Neural progenitor cell (in vitro differentiated cells): ENCODE measurements at regions not wholly inside any gene's neighbourhood (a gene's known extent, or its start where the extent isn't known, plus 50 kb on each side); places are given as distances from the start of the nearest gene placed in this dataset.

Source experiments
- DNase-seq: peaks from one replicate; pipeline ENCODE4 v3.0.0-alpha.2; 2016; ENCODE audit warnings: low spot score
- H2AFZ ChIP-seq: fragments of 200-600 bp; sonication (generic); replicated peaks from 2 replicates; pipeline ENCODE4 v1.6.1; 2016; ENCODE audit warnings: antibody characterized with exemption
- H3F3A ChIP-seq: fragments of 200-600 bp; sonication (generic); 2 replicates; pipeline ENCODE4 v1.6.1; 2016; ENCODE audit warnings: antibody characterized with exemption, low read depth
- H3K27ac ChIP-seq: fragments of 200-600 bp; sonication (generic); 2 replicates; pipeline ENCODE4 v1.5.1; 2016; ENCODE audit warnings: mild to moderate bottlenecking
- H3K27me3 ChIP-seq: fragments of 200-600 bp; sonication (generic); 2 replicates; pipeline ENCODE4 v1.6.1; 2016; ENCODE audit warnings: mild to moderate bottlenecking, moderate library complexity
- H3K36me3 ChIP-seq: fragments of 200-600 bp; sonication (generic); 2 replicates; pipeline ENCODE4 v1.5.1; 2016
- H3K4me1 ChIP-seq: fragments of 200-600 bp; sonication (generic); 2 replicates; pipeline ENCODE4 v1.6.1; 2016; ENCODE audit warnings: mixed run types
- H3K4me2 ChIP-seq: fragments of 200-600 bp; sonication (generic); 2 replicates; pipeline ENCODE4 v1.6.1; 2016
- H3K4me3 ChIP-seq: fragments of 200-600 bp; sonication (generic); 2 replicates; pipeline ENCODE4 v1.5.1; 2016
- H3K79me2 ChIP-seq: fragments of 200-600 bp; sonication (generic); 2 replicates; pipeline ENCODE4 v1.6.1; 2016; ENCODE audit warnings: low read depth
- H3K9ac ChIP-seq: fragments of 200-600 bp; sonication (generic); 2 replicates; pipeline ENCODE4 v1.6.1; 2016
- H3K9me3 ChIP-seq: fragments of 200-600 bp; sonication (generic); 2 replicates; pipeline ENCODE4 v1.5.1; 2016; ENCODE audit warnings: low read depth
- H4K20me1 ChIP-seq: fragments of 200-600 bp; sonication (generic); 2 replicates; pipeline ENCODE4 v1.6.1; 2016; ENCODE audit warnings: low read depth
- H3K27ac Mint-ChIP-seq: 3 replicates; pipeline ENCODE4 v1.8.0; 2021; ENCODE audit warnings: mixed read lengths
- H3K27me3 Mint-ChIP-seq: 2 replicates; pipeline ENCODE4 v1.8.0; 2022; ENCODE audit warnings: low read depth, mild to moderate bottlenecking, inconsistent platforms, moderate library complexity, mixed read lengths; ENCODE audit not compliant: insufficient read depth
- H3K36me3 Mint-ChIP-seq: 3 replicates; pipeline ENCODE4 v1.8.0; 2021; ENCODE audit warnings: mixed read lengths
- H3K4me1 Mint-ChIP-seq: 3 replicates; pipeline ENCODE4 v1.8.0; 2021; ENCODE audit warnings: mixed read lengths
- H3K4me3 Mint-ChIP-seq: 3 replicates; pipeline ENCODE4 v1.8.0; 2021; ENCODE audit warnings: mild to moderate bottlenecking, moderate library complexity, mixed read lengths
- H3K9me3 Mint-ChIP-seq: 3 replicates; pipeline ENCODE4 v1.8.0; 2020; ENCODE audit warnings: mixed read lengths
- EZH2 ChIP-seq: fragments of 200-600 bp; sonication (generic); IDR thresholded peaks from 2 replicates; pipeline ENCODE4 v1.6.1; 2017; ENCODE audit warnings: antibody characterized with exemption, mild to moderate bottlenecking, moderate library complexity
- EZH2phosphoT487 ChIP-seq: fragments of 200-600 bp; sonication (generic); IDR thresholded peaks from 2 replicates; pipeline ENCODE4 v1.6.1; 2017; ENCODE audit warnings: antibody characterized with exemption
- TF ChIP-seq, protein P1 (sequence below): fragments of 200-600 bp; sonication (generic); IDR thresholded peaks from 2 replicates; pipeline ENCODE4 v1.5.1; 2017; ENCODE audit warnings: antibody characterized with exemption, mild to moderate bottlenecking

DNA sequence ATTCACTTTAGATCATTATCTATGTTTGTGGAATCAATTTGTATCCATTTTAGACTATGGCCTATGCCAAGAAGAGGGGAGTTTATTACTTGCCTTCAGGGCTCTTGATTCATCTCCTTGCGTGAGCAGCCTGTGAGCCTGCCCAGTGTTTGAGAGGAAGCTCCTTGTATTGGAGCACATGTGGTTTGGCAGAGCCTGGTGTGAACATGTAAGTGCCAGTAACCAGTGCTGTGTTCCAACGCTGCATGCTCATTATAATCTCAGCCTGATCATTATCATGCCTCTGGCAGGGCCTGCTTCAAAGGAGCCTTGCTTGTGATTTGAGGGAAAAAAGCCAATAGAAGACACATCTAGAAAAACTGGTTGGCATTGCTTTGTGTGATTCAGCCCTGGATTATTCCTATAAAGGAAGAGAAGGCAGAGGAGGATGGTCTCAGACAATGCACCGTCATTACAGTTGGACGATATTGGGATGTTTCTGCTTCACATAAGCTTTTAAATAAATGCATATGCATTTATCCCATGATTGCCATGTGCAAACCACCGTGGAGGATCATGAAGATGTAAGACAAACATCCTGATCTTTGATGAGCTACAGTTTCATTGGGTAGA lies 203.4 kb upstream of the AHR start:
- Mint-ChIP-seq H3K27ac (no peak overlapping the region), H3K9me3 (no peaks in the 10 kb centered on the region), H3K27me3 (no peaks in the 10 kb centered on the region), H3K4me1 (peaks cover under 1% of the 10 kb centered on the region), H3K36me3 (no peaks in the 10 kb centered on the region), H3K4me3 (no peak overlapping the region)
- no peak overlapping the region for H3K9ac ChIP-seq
- no peaks in the 10 kb centered on the region for H3K36me3 ChIP-seq
- no peak overlapping the region for H2AFZ ChIP-seq
- no peaks in the 10 kb centered on the region for H3K79me2 ChIP-seq
- DNase-seq: no peak
- no peak overlapping the region for H3K4me3 ChIP-seq
- no peaks in the 10 kb centered on the region for H3F3A ChIP-seq
- H3K9me3 ChIP-seq: no peaks in the 10 kb centered on the region
- no peaks in the 10 kb centered on the region for H3K4me1 ChIP-seq
- no peaks in the 10 kb centered on the region for H4K20me1 ChIP-seq
- H3K27ac ChIP-seq: no peak overlapping the region
- no peaks in the 10 kb centered on the region for H3K27me3 ChIP-seq
- TF ChIP-seq EZH2phosphoT487 (no peak), EZH2 (no peak)
- TF ChIP-seq, protein P1, sequence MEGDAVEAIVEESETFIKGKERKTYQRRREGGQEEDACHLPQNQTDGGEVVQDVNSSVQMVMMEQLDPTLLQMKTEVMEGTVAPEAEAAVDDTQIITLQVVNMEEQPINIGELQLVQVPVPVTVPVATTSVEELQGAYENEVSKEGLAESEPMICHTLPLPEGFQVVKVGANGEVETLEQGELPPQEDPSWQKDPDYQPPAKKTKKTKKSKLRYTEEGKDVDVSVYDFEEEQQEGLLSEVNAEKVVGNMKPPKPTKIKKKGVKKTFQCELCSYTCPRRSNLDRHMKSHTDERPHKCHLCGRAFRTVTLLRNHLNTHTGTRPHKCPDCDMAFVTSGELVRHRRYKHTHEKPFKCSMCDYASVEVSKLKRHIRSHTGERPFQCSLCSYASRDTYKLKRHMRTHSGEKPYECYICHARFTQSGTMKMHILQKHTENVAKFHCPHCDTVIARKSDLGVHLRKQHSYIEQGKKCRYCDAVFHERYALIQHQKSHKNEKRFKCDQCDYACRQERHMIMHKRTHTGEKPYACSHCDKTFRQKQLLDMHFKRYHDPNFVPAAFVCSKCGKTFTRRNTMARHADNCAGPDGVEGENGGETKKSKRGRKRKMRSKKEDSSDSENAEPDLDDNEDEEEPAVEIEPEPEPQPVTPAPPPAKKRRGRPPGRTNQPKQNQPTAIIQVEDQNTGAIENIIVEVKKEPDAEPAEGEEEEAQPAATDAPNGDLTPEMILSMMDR: no peak
- no peak overlapping the region for H3K4me2 ChIP-seq

DNA sequence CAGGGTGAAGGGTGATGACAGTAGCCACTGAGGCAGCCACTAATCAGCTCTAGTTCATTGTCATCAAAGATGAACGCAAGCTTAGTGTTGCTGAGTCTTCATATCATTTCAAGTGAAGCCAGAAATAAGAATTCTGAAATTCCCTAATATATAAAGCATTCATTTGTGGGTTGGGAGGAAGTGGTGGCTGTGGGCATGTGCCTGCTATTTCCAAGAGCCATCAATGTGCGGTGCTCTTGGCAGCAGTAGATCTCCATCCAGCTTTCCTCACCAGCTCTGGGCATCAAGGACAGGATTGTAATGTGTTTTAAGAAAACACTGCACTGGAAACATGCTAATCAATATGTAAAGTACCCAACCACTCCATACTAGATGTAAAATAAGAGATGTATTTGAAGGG lies 202.5 kb upstream of the AHR start:
- H3K27me3 Mint-ChIP-seq: no peaks in the 10 kb centered on the region
- H3K27ac Mint-ChIP-seq: no peak overlapping the region
- no peaks in the 10 kb centered on the region for H3K9me3 ChIP-seq
- no peaks in the 10 kb centered on the region for H3K79me2 ChIP-seq
- no peak overlapping the region for H3K4me3 Mint-ChIP-seq
- H3K4me2 ChIP-seq: no peak overlapping the region
- H2AFZ ChIP-seq: no peak overlapping the region
- no peak for DNase-seq
- TF ChIP-seq EZH2phosphoT487 (no peak), EZH2 (no peak)
- TF ChIP-seq, protein P1: no peak
- no peaks in the 10 kb centered on the region for H3K27me3 ChIP-seq
- H3K4me1 Mint-ChIP-seq: no peaks in the 10 kb centered on the region
- H3K9ac ChIP-seq: no peak overlapping the region
- H3K4me3 ChIP-seq: no peak overlapping the region
- H3K36me3 ChIP-seq: no peaks in the 10 kb centered on the region
- no peaks in the 10 kb centered on the region for H3K4me1 ChIP-seq
- no peaks in the 10 kb centered on the region for H3F3A ChIP-seq
- no peak overlapping the region for H3K27ac ChIP-seq
- H3K36me3 Mint-ChIP-seq: no peaks in the 10 kb centered on the region
- no peaks in the 10 kb centered on the region for H3K9me3 Mint-ChIP-seq
- H4K20me1 ChIP-seq: no peaks in the 10 kb centered on the region

DNA sequence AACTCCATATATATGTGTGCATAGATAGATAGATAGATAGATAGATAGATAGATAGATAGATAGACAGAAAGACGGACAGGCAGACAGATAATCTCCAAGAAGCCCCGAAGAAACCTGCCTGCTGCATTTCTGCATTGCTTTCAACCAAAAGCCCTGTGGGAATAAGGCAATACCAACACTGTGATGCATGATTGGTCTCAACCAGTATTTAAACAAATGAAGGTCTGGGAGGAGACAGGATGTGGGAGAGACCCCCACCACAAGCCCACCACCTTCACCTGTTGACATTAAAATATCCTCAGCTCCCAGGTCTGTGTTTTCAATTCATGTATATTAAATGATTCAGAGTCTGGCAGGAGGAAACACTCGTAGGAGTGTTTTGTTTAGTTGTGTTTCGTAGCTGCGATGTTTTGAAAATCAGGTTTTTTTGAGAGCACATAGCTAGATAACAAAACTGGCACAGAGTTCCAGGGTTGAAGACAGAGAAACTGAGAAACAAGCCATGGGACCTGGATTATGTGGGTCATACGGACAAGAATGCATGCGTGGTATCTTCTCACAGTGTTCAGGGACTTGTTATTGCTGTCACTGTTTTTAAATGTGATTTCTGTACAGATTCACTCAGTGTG lies 200.7 kb upstream of the AHR start:
- no peak for TF ChIP-seq EZH2phosphoT487
- TF ChIP-seq, protein P1: no peak
- no peak for TF ChIP-seq EZH2
- no peaks in the 10 kb centered on the region for H3K36me3 Mint-ChIP-seq
- Histone ChIP-seq H3F3A (no peaks in the 10 kb centered on the region), H3K4me2 (no peak overlapping the region), H3K36me3 (no peaks in the 10 kb centered on the region), H3K9me3 (no peaks in the 10 kb centered on the region), H3K27me3 (no peaks in the 10 kb centered on the region), H3K4me3 (no peak overlapping the region), H3K4me1 (no peaks in the 10 kb centered on the region), H3K27ac (no peak overlapping the region), H3K9ac (no peak overlapping the region), H2AFZ (no peak overlapping the region), H3K79me2 (no peaks in the 10 kb centered on the region), H4K20me1 (no peaks in the 10 kb centered on the region)
- no peak overlapping the region for H3K4me3 Mint-ChIP-seq
- no peak overlapping the region for H3K27ac Mint-ChIP-seq
- H3K9me3 Mint-ChIP-seq: no peaks in the 10 kb centered on the region
- no peak for DNase-seq
- H3K27me3 Mint-ChIP-seq: no peaks in the 10 kb centered on the region
- H3K4me1 Mint-ChIP-seq: peaks cover 1% of the 10 kb centered on the region
